ENCODE measurements at regions not wholly inside any gene's neighbourhood (a gene's known extent, or its start where the extent isn't known, plus 50 kb on each side); places are given as distances from the start of the nearest gene placed in this dataset.

- no peaks in the 10 kb centered on the region for H3K4me1 ChIP-seq (ENCODE audit: insufficient read depth, low read length)
- TF ChIP-seq, protein P1, sequence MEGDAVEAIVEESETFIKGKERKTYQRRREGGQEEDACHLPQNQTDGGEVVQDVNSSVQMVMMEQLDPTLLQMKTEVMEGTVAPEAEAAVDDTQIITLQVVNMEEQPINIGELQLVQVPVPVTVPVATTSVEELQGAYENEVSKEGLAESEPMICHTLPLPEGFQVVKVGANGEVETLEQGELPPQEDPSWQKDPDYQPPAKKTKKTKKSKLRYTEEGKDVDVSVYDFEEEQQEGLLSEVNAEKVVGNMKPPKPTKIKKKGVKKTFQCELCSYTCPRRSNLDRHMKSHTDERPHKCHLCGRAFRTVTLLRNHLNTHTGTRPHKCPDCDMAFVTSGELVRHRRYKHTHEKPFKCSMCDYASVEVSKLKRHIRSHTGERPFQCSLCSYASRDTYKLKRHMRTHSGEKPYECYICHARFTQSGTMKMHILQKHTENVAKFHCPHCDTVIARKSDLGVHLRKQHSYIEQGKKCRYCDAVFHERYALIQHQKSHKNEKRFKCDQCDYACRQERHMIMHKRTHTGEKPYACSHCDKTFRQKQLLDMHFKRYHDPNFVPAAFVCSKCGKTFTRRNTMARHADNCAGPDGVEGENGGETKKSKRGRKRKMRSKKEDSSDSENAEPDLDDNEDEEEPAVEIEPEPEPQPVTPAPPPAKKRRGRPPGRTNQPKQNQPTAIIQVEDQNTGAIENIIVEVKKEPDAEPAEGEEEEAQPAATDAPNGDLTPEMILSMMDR (IDR thresholded peaks at IDR 0.05): no peak
- ATAC-seq (ENCODE audit: poor library complexity) (no peak), DNase-seq (no peak)
- H3K4me1 Mint-ChIP-seq (ENCODE audit: low read depth): no peaks in the 10 kb centered on the region
- ChIA-PET POLR2A (no interaction called here), CTCF (no interaction called here)
- H3K27ac Mint-ChIP-seq: no peak overlapping the region
- no peaks in the 10 kb centered on the region for H3K27me3 ChIP-seq (ENCODE audit: control insufficient read depth in 1 of 2, insufficient read depth in 2 of 2, low read length in 2 of 2)
- no peaks in the 10 kb centered on the region for H3K27me3 Mint-ChIP-seq
- no peaks in the 10 kb centered on the region for H3K36me3 Mint-ChIP-seq (ENCODE audit: low read depth)
- H3K4me3 ChIP-seq (ENCODE audit: low read length): no peak overlapping the region
- H3K27ac ChIP-seq (ENCODE audit: low read depth in 1 of 2, low read length in 2 of 2): no peak overlapping the region
- intact Hi-C loops (cut with DNase I, micrococcal nuclease): no loop called here
- no peaks in the 10 kb centered on the region for H3K9me3 Mint-ChIP-seq
- no peaks in the 10 kb centered on the region for H3K36me3 ChIP-seq (ENCODE audit: insufficient read depth, low read length)
- no peak overlapping the region for H3K4me3 Mint-ChIP-seq
- no peaks in the 10 kb centered on the region for H3K9me3 ChIP-seq (ENCODE audit: control insufficient read depth in 1 of 2, insufficient read depth in 1 of 2, low read length in 2 of 2)
Measured at GRCh38 chr2:128922154-128922553, 603.5 kb upstream of the HS6ST1 start.

GRCh38 chr2:128925631-128926030 is 607.0 kb upstream of the HS6ST1 start:
- TF ChIP-seq, protein P1 (IDR thresholded peaks at IDR 0.05): no peak
- no peak overlapping the region for H3K4me3 ChIP-seq (ENCODE audit: low read length)
- Mint-ChIP-seq H3K27me3 (no peaks in the 10 kb centered on the region), H3K9me3 (peaks cover 2% of the 10 kb centered on the region), H3K27ac (no peak overlapping the region), H3K4me3 (no peak overlapping the region), H3K4me1 (ENCODE audit: low read depth) (no peaks in the 10 kb centered on the region), H3K36me3 (ENCODE audit: low read depth) (no peaks in the 10 kb centered on the region)
- H3K36me3 ChIP-seq (ENCODE audit: insufficient read depth, low read length): no peaks in the 10 kb centered on the region
- H3K4me1 ChIP-seq (ENCODE audit: insufficient read depth, low read length): no peaks in the 10 kb centered on the region
- CTCF ChIA-PET: no interaction called here
- peaks cover 0 to 4% of the 10 kb centered on the region in 2 experiments for H3K9me3 ChIP-seq (ENCODE audit: control insufficient read depth in 1 of 2, insufficient read depth in 1 of 2, low read length in 2 of 2)
- no peak overlapping the region for H3K27ac ChIP-seq (ENCODE audit: low read depth in 1 of 2, low read length in 2 of 2)
- POLR2A ChIA-PET: no interaction called here
- H3K27me3 ChIP-seq (ENCODE audit: control insufficient read depth in 1 of 2, insufficient read depth in 2 of 2, low read length in 2 of 2): no peaks in the 10 kb centered on the region
- intact Hi-C loops (cut with DNase I, micrococcal nuclease): no loop called here
- DNase-seq (no peak), ATAC-seq (ENCODE audit: poor library complexity) (no peak)

GRCh38 chr2:128930101-128930500 is 611.4 kb upstream of the HS6ST1 start:
- ChIA-PET POLR2A (no interaction called here), CTCF (no interaction called here)
- H3K27me3 Mint-ChIP-seq: no peaks in the 10 kb centered on the region
- intact Hi-C loops (cut with DNase I, micrococcal nuclease): no loop called here
- no peaks in the 10 kb centered on the region for H3K36me3 Mint-ChIP-seq (ENCODE audit: low read depth)
- H3K27me3 ChIP-seq (ENCODE audit: control insufficient read depth in 1 of 2, insufficient read depth in 2 of 2, low read length in 2 of 2): no peaks in the 10 kb centered on the region
- H3K4me1 Mint-ChIP-seq (ENCODE audit: low read depth): no peaks in the 10 kb centered on the region
- ATAC-seq (ENCODE audit: poor library complexity) (no peak), DNase-seq (no peak)
- H3K27ac ChIP-seq (ENCODE audit: low read depth in 1 of 2, low read length in 2 of 2): no peak overlapping the region
- no peaks in the 10 kb centered on the region for H3K4me1 ChIP-seq (ENCODE audit: insufficient read depth, low read length)
- peaks cover 0 to 4% of the 10 kb centered on the region in 2 experiments for H3K9me3 ChIP-seq (ENCODE audit: control insufficient read depth in 1 of 2, insufficient read depth in 1 of 2, low read length in 2 of 2)
- no peak overlapping the region for H3K4me3 Mint-ChIP-seq
- H3K9me3 Mint-ChIP-seq: peaks cover 2% of the 10 kb centered on the region
- no peak overlapping the region for H3K27ac Mint-ChIP-seq
- no peaks in the 10 kb centered on the region for H3K36me3 ChIP-seq (ENCODE audit: insufficient read depth, low read length)
- no peak overlapping the region for H3K4me3 ChIP-seq (ENCODE audit: low read length)
- TF ChIP-seq, protein P1 (IDR thresholded peaks at IDR 0.05): no peak

Measured in CD4-positive, alpha-beta T cell (primary cell).